Sigmoid colon (tissue), 6 donors: ENCODE measurements at regions not wholly inside any gene's neighbourhood (a gene's known extent, or its start where the extent isn't known, plus 50 kb on each side); places are given as distances from the start of the nearest gene placed in this dataset.

ENCODE experiments used
- DNase-seq: peaks from one replicate; pipeline ENCODE4 v3.0.0-alpha.2; 2019
- H3K27ac ChIP-seq, 4 donors: fragments of 200-600 bp; sonication (generic); one replicate each; pipeline ENCODE4 v1.5.1; 2016 to 2019; ENCODE audit warnings: mild to moderate bottlenecking in 1 of 4
- H3K27me3 ChIP-seq, 3 donors: fragments of 200-600 bp; sonication (generic); one replicate each; pipeline ENCODE4 v1.5.1; 2019; ENCODE audit warnings: mild to moderate bottlenecking in 1 of 3
- H3K36me3 ChIP-seq, 4 donors: fragments of 200-600 bp; sonication (generic); one replicate each; pipeline ENCODE4 v1.5.1; 2016 to 2019
- H3K4me1 ChIP-seq, 4 donors: fragments of 200-600 bp; sonication (generic); one replicate each; pipeline ENCODE4 v1.5.1; 2017 to 2019
- H3K4me3 ChIP-seq, 4 donors: fragments of 200-600 bp; sonication (generic); one replicate each; pipeline ENCODE4 v1.5.1; 2017 to 2019; ENCODE audit warnings: mild to moderate bottlenecking in 2 of 4, moderate library complexity in 1 of 4
- H3K9me3 ChIP-seq, 4 donors: fragments of 200-600 bp in 3 of 4; sonication (generic) in 3 of 4; one replicate each; pipeline versions ENCODE4 v1.5.1 to v1.6.1; 2013 to 2019
- EP300 ChIP-seq, 4 donors: sonication (generic); formaldehyde crosslinking; IDR thresholded peaks; one replicate each; pipeline ENCODE4 v1.6.1; 2017; ENCODE audit warnings: antibody characterized with exemption in 4 of 4
- POLR2A ChIP-seq, 2 donors: fragments of 450-650 bp; IDR thresholded peaks; one replicate each; pipeline ENCODE4 v1.6.1; 2016; ENCODE audit warnings: antibody characterized with exemption in 2 of 2, mild to moderate bottlenecking in 2 of 2, moderate library complexity in 2 of 2
- POLR2AphosphoS5 ChIP-seq, 4 donors: sonication (generic); formaldehyde crosslinking; IDR thresholded peaks; one replicate each; pipeline ENCODE4 v1.6.1; 2017; ENCODE audit warnings: antibody characterized with exemption in 4 of 4
- WGBS, 2 donors: extraction: QIAGEN DNeasy Blood & Tissue Kit; methylation state at CpG; one replicate each; pipeline ENCODE4 v1.1.7; 2013; 5-methylcytosine and 5-hydroxymethylcytosine counted together
- intact Hi-C: fragments of 100-400 bp; cut with DNase I; formaldehyde crosslinking; loops from one replicate; pipeline ENCODE4 v1.15.1; 2023
- TF ChIP-seq, protein P1 (sequence below), 4 experiments: fragments of 450-650 bp in 3 of 4; fragments of 200-600 bp in 1 of 4; IDR thresholded peaks; one replicate each; pipeline ENCODE4 v1.5.1; 2016 to 2019; ENCODE audit warnings: antibody characterized with exemption in 4 of 4, mild to moderate bottlenecking in 3 of 4, moderate library complexity in 2 of 4
- donor health status: healthy with polysubstance abuse.
- donor health status: healthy.

DNA sequence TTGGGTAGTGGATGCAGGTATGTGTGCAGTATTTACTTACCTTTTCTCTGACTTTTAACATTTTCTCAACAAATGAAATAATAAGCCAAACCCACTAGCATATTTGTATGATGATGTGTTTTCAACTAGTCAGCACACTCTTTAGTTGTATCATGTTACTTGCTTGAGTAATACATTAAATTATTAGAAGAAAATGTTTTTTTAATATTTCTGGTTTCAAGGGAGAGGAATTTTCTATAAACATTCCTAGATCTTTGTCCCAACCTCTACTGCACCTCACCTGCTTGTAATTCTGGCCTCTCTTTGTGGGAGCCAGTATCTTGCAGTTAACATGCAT lies 161.8 kb upstream of the CBLB start:
- no peaks in the 10 kb centered on the region for H3K4me1 ChIP-seq
- no peaks in the 10 kb centered on the region for H3K27me3 ChIP-seq
- no peaks in the 10 kb centered on the region for H3K9me3 ChIP-seq
- no peak for DNase-seq
- H3K36me3 ChIP-seq: no peaks in the 10 kb centered on the region
- intact Hi-C loops: no loop called here
- TF ChIP-seq POLR2AphosphoS5 (IDR thresholded peaks at IDR 0.05) (no peak), EP300 (IDR thresholded peaks at IDR 0.05) (no peak), POLR2A (IDR thresholded peaks at IDR 0.05) (no peak)
- TF ChIP-seq, protein P1, sequence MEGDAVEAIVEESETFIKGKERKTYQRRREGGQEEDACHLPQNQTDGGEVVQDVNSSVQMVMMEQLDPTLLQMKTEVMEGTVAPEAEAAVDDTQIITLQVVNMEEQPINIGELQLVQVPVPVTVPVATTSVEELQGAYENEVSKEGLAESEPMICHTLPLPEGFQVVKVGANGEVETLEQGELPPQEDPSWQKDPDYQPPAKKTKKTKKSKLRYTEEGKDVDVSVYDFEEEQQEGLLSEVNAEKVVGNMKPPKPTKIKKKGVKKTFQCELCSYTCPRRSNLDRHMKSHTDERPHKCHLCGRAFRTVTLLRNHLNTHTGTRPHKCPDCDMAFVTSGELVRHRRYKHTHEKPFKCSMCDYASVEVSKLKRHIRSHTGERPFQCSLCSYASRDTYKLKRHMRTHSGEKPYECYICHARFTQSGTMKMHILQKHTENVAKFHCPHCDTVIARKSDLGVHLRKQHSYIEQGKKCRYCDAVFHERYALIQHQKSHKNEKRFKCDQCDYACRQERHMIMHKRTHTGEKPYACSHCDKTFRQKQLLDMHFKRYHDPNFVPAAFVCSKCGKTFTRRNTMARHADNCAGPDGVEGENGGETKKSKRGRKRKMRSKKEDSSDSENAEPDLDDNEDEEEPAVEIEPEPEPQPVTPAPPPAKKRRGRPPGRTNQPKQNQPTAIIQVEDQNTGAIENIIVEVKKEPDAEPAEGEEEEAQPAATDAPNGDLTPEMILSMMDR (IDR thresholded peaks at IDR 0.05): no peak
- no peak overlapping the region for H3K27ac ChIP-seq
- no peak overlapping the region for H3K4me3 ChIP-seq

DNA sequence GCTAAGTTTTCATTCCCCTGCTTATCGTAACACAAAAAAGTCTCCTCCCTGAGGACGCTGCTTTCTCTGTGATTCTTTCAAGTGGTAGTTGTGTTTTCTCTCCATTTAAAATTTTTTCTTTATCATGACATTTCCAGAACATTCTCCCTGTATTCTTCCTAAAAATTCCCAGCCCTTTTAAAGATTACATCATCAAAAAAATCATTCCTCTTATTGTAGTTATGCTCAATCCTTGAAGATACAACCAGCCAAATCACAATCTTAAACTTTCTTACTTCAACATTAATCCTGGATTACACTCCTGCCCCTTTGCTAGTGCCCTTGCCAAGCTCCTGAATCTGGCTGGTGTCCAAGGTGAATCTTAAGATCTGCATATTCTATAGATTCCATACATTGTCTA lies 163.7 kb upstream of the CBLB start:
- WGBS, 2 donors: 96 to 98% methylated on average over 2 of the region's 2 CpGs
- Histone ChIP-seq H3K27me3 (no peaks in the 10 kb centered on the region), H3K4me1 (no peaks in the 10 kb centered on the region), H3K36me3 (no peaks in the 10 kb centered on the region), H3K4me3 (no peak overlapping the region), H3K27ac (no peak overlapping the region), H3K9me3 (no peaks in the 10 kb centered on the region)
- DNase-seq: no peak
- TF ChIP-seq POLR2AphosphoS5 (IDR thresholded peaks at IDR 0.05) (no peak), POLR2A (IDR thresholded peaks at IDR 0.05) (no peak), EP300 (IDR thresholded peaks at IDR 0.05) (no peak)
- TF ChIP-seq, protein P1 (IDR thresholded peaks at IDR 0.05): no peak
- intact Hi-C loops: no loop called here

DNA sequence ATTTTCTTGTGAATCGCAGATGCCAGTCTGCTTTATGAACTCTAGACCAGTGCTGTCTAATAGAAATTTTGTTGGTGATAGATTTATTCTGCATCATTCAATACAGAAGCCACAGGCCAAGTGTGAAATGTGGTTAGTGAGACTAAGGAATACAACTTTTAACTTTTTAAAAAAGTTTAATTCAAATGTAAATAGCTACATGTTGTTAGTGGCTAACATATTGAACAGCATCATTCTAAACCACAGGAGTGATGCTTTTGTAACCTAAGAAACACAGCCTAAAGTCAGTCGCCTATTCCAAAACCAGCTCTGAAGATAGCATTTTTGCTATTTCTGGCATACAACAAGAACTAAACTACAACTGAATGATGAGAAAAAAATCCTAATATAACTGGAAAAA lies 164.8 kb upstream of the CBLB start:
- DNase-seq: no peak
- Histone ChIP-seq H3K4me3 (no peak overlapping the region), H3K9me3 (no peaks in the 10 kb centered on the region), H3K4me1 (no peaks in the 10 kb centered on the region), H3K36me3 (no peaks in the 10 kb centered on the region), H3K27ac (no peak overlapping the region), H3K27me3 (no peaks in the 10 kb centered on the region)
- 97 to 98% methylated on average over 2 of the region's 2 CpGs for WGBS, 2 donors
- intact Hi-C loops: no loop called here
- TF ChIP-seq, protein P1 (IDR thresholded peaks at IDR 0.05): no peak
- TF ChIP-seq EP300 (IDR thresholded peaks at IDR 0.05): no peak
- TF ChIP-seq POLR2A (IDR thresholded peaks at IDR 0.05): no peak
- no peak for TF ChIP-seq POLR2AphosphoS5 (IDR thresholded peaks at IDR 0.05)

DNA sequence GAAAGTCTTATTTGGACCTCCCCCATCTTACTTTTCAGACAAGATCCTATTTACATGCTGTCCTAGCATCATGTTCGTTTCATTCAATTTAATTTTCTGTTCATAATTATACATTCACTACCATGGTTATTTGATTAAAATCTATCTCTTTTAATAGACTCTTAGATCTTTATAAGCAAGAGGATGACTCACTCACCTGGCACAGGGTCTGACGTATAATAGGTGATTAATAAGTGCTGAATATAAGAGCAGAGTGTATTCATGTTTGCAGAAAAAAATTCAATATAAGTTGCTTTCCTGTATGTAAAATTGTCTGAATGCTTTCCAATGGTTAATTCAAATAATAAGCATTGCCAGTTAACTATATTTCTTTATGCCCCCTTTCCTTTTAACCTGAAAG lies 165.5 kb upstream of the CBLB start:
- H3K4me1 ChIP-seq: no peaks in the 10 kb centered on the region
- H3K27me3 ChIP-seq: no peaks in the 10 kb centered on the region
- no peak for DNase-seq
- H3K36me3 ChIP-seq: no peaks in the 10 kb centered on the region
- H3K9me3 ChIP-seq: no peaks in the 10 kb centered on the region
- intact Hi-C loops: no loop called here
- no peak overlapping the region for H3K4me3 ChIP-seq
- 86 to 87% methylated on average over 2 of the region's 2 CpGs for WGBS, 2 donors
- TF ChIP-seq POLR2A (IDR thresholded peaks at IDR 0.05): no peak
- TF ChIP-seq, protein P1 (IDR thresholded peaks at IDR 0.05): no peak
- TF ChIP-seq POLR2AphosphoS5 (IDR thresholded peaks at IDR 0.05): no peak
- TF ChIP-seq EP300 (IDR thresholded peaks at IDR 0.05): no peak
- no peak overlapping the region for H3K27ac ChIP-seq

DNA sequence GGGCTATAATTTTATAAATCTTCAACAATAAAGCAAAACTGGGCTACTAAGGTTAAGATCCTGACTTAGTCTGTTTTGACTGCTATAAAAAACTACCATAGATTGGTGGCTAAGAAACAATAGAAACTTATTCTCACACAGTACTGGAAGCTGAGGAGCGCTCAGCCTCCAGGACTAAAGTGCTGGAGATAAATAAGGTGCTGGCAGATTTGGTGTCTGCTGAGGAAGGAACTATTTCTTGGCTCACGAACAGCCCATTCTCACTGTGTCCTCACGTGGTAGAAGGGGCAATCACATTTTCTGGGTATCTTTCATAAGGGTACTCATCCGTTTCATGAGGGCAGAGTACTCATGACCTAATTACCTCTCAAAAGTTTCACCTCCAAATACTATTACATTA lies 166.8 kb upstream of the CBLB start:
- intact Hi-C loops: no loop called here
- Histone ChIP-seq H3K9me3 (no peaks in the 10 kb centered on the region), H3K4me3 (no peak overlapping the region), H3K27me3 (no peaks in the 10 kb centered on the region), H3K27ac (no peak overlapping the region), H3K4me1 (no peaks in the 10 kb centered on the region), H3K36me3 (no peaks in the 10 kb centered on the region)
- TF ChIP-seq POLR2A (IDR thresholded peaks at IDR 0.05) (no peak), POLR2AphosphoS5 (IDR thresholded peaks at IDR 0.05) (no peak), EP300 (IDR thresholded peaks at IDR 0.05) (no peak)
- TF ChIP-seq, protein P1 (IDR thresholded peaks at IDR 0.05): no peak
- DNase-seq: no peak
- WGBS, 2 donors: 92 to 93% methylated on average over 4 of the region's 4 CpGs
